GM21723 (cell line): ENCODE measurements at regions not wholly inside any gene's neighbourhood (a gene's known extent, or its start where the extent isn't known, plus 50 kb on each side); places are given as distances from the start of the nearest gene placed in this dataset.
"Not testable (repeated sequence)": the region's sequence is repeated elsewhere in the genome, so short reads cannot be mapped to it uniquely, and the experiment has no call there.

Experiments used
- ATAC-seq: cut with Tn5 transposase; IDR thresholded peaks from one replicate; pipeline ENCODE4 v1.9.1; 2021; ENCODE audit warnings: mild to moderate bottlenecking, moderate library complexity; ENCODE audit not compliant: unreplicated experiment

DNA sequence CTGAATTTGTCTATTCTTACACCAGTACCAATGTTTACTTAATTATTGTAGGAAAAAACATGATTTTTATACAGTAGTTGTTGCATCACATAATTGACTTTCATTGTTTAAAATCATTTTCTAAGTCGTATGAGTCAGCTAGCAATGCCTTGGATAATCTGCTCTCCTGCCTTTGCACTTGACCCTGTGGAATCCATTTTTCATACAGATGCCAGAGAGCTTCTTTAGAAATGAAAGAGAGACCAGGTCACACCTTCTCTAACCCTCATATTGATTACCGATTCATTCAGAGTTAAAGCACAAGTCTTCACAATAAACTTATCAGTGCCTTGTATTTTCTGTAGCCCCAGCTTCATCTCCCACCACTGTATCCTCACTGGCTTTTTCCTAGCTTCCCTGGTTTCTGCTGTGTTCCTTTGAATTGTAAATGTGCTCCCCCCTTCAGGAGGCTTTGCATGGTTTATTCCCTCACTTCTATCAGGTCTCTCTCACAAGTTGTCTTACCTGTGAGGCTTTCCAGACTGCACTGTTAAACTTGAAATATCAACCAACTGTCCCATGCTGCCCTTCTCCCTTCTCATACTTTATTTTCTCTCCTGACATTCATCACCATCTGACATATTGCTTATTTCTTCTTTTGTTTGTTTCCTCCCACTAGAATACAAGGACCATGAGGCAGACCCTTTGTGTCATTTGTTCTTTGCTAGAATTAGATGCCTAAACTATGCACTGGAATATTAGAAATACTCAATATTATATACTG lies 662.0 kb upstream of the GBE1 start:
- no peak for ATAC-seq

DNA sequence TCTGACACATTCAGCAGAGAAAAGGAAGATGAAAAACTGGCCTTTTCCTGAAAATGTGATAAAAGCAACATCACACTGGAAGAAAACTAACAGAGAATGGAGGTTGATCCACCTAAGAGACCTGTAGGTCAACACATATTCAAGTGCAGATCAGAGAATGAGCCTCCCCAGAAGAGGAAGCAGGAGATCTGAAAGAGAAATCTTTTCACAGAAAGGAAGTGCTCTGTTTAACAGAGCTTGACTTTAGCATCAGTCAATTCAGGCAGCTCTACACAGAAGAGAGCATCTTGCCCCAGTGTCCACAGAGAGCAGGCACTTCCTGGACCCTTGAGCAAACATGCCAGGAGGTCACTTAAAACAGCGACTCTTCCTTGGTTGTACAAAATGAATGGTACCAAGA lies 655.4 kb upstream of the GBE1 start:
- ATAC-seq: no peak

DNA sequence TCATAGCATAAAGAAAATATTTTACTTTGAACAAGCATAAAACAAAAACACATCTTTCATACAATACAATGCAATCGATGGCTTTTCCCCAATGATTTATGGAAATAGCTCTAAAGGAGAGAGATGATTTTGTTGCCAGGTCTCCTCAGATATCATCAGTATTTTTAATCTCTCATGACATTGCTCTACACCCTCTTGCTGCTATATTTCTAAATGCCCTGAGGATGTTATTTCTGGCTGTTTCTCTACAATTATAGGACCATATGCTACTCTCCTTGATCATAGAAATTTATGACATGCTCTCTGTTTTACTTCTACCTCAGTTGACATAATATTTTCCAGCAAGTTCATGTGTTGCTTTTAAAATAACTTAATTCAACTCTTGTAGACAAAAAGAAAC lies 654.9 kb upstream of the GBE1 start:
- ATAC-seq: no peak

DNA sequence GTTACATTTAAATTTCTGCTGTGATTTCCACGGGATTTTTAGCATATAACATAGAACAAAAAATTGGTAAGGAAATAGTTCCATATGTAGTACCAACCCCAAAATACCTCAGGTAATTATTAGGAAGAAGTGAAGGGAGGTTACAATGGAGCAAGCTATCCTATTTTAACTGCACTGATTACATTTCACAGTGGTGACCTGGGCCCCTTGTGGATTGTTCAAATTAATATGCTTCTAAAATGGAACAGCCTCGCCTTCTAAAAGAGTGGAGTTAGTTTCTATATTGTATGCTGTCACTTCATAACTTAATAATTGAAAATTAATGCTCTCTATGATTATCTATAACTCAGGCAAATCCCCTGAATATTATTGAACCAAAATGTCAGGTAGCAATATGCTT lies 651.7 kb upstream of the GBE1 start:
- no peak for ATAC-seq

DNA sequence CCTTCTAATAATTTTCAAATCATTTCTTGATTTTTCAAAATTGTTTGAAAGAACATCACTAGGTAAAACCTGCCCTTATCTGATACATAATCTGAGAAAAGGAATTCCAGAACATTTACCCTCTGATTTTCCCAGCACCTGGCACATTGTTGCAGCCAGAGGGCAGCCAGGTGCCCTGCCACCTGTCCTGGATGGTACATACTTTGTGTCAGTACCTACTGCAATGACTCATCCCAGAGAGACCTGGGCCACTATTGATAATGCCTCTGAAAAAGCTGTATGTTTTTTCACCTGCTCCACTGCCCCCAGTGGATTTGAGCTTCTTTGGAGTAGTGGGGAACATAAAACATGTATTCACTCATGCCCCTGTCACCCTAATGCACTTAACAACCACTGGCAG lies 648.9 kb upstream of the GBE1 start:
- ATAC-seq: no peak

DNA sequence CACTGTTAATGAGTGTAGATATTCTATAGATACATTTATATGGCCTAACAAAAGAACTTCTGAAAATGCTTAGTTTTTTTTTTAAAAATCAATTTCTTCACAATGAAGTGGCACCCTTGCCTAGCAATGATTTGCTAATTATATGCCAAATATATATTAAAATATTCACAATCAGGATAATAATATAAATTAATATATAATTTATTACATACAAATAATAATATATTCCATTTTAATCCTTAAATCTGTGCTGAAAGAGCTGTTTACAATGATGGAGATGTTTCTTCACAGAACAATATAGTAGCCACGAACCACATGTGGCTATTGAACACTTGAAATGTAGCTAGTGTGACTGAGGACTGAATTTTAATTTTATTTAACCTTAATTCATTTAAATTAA lies 648.4 kb upstream of the GBE1 start:
- ATAC-seq: no peak

DNA sequence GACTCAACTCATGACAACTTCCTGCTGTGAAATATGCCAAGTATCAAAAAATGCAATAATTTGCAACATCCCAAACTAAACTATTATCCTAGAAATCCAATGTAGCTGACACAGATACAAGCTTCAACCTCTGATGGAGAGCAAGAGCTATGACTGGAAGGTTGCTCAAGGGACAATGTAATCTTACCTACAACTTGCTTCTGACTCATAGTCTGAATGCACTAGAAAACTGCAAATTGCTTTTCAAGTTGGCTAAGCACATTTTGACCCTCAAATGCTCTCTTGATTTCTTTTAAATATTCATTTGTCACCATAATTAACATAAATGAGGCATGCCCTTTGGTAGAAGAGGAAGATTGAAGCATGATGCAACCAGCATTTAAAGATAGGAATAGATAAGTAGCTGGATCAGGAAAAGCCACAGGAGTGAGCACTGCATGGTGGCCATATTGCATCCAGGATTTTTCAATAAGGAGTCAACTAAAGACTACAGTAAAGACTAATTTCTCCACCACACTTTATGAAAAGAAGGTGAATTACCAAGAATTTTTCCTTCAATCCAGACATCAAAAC lies 630.8 kb upstream of the GBE1 start:
- ATAC-seq: no peak

DNA sequence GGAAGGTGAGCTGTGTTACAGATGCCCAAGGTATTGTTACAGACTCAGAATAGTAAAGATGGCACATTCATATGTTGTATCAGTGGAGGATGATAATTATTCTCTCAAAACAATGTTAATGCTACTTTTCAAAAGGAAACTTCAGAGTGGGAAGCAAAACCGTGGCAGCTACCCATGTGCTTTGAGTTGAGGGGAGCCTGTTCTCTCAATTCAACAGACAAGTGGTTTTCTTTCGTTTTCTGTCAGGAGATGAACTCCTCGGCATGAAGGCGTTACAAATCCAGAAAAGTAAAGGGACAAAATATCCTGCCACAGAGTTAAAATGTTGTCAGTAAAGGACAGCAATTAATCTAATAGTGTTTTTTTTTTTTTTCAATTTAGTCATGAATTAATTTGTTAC lies 629.4 kb upstream of the GBE1 start:
- no peak for ATAC-seq

DNA sequence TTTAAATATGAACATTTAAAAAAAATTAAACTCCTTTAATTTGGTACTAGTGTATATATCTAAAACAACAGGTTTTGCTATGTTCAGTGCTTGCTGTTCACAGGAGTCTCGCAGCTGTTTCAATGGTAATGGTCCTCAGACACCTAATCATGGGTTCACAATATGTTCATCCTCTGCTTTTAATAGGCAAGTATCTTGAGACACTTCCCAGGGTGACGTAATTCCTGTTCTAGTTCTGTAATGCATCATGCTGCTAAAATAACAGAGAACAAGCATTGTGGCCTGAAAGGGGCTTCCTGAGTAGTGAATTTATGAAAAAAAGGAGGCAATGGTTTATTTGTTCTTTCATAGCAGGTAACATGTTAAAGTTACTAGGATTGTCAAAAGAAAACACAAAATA lies 625.2 kb upstream of the GBE1 start:
- ATAC-seq: no peak

DNA sequence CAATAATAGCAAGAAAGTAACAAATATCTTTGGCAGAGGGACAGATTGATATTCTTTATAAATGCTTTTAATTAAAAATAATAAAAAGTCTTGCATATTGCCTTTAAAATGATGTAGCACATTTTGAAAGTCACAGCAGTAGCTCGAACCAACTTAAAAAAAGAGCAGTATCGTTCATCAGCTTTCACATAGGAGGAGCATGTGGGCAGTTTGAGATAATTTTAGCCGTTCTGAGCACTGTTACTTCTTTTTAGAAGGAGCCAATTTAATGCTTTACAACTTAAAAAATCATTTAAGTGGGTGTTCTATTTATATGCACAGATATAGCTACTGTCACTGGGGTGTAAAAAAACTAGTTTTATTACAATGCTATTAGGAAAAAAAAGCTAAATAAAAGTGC lies 622.7 kb upstream of the GBE1 start:
- no peak for ATAC-seq

DNA sequence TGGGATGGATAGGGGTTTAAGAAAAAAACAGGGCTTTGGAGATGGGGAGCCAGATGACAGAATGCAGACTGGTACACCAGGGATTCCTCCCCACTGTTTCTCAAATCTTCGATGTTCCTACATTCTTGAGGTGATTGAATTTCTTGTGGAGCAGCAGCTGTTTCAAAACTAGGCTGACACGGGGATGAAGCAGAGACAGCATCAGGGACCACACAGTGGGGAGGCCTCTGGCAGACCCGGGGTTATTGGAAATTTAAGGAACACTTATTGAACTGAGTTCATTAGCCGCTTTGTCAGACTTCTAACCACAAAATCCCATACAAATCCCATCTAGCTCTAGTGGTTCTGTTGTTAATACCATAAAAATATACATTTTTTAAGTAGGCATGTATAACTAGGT lies 621.4 kb upstream of the GBE1 start:
- ATAC-seq: no peak

DNA sequence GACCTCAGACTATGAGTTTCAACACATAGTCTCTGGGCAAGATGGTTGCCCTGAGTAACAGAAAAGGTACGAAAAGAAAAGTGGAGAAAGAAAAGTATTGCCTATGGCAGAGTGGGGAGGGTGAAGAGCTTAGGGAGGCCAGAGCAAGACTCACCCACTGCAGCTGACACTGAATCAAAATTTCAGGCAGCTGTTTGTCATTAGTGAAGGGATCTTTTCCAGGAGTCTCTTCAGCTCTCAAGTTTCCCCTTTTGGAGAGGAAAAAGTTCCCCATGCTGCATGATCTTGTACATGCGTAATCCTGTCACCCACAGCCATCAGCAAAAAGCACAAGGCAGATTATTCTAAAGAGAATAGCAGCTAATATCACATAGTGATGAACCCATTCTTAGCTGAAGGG lies 616.9 kb upstream of the GBE1 start:
- ATAC-seq: no peak

DNA sequence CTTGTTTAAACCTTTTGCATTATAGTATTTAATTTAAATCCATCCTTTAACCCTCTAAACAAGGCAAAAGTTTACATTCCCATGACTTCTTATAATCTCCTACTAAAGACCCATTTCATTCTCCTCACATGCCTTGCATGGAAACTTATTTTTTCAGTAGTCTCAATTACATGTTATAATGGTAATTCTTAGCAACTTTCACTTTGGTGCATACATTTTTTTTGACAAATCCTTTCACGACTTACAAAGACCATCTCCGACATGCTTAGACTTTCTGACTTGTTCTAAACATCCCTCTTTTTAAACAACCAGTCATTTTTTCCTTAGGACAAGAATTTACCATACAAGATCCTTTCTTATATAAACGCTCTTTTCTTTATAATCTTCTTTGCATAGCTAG lies 615.4 kb upstream of the GBE1 start:
- no peak for ATAC-seq

DNA sequence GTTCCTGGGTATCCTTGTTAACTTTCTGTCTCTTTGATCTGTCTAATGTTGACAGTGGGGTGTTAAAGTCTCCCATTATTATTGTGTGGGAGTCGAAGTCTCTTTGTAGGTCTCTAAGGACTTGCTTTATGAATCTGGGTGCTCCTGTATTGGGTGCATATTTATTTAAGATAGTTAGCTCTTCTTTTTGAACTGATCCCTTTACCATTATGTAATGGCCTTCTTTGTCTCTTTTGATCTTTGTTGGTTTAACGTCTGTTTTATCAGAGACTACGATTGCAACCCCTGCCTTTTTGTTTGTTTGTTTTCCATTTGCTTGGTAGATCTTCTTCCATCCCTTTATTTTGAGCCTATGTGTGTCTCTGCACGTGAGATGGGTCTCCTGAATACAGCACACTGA lies 612.4 kb upstream of the GBE1 start:
- ATAC-seq: not testable (repeated sequence)

DNA sequence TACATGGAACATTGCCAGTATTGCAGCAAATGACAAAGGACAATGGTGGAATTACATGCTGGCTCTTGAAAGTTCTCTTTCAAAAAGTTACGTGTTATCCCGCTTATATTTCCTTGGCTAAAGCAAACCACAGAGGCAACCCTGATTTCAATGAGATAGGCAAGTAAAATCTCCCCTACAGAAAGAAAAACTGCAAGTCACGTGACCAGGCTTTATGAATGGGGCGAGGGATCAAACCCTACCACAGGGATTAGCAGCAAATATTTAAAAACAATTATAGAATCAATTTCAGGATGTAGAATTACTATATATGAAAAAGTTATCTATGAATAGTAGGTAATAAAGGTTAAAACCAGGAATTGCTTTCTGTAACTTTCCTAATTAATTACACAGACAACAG lies 603.4 kb upstream of the GBE1 start:
- no peak for ATAC-seq

DNA sequence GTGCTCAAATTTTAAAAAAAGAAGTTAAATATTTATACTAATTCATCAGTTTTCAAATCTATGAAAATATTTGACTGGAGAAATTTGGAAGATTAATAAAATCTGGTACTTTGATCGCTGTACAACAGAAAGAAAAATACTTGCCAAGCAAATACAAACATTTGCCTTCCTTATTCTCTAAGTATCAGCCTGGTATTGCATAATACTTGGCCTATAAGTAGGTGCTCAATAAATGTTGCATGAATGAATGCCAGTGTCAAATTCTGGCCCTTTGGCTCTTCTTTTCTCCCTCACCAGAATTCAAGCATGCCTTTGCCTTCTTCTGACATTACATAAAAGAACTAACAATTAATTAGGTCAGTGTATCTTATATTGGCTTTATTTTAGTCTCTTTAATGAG lies 601.7 kb upstream of the GBE1 start:
- ATAC-seq: no peak

DNA sequence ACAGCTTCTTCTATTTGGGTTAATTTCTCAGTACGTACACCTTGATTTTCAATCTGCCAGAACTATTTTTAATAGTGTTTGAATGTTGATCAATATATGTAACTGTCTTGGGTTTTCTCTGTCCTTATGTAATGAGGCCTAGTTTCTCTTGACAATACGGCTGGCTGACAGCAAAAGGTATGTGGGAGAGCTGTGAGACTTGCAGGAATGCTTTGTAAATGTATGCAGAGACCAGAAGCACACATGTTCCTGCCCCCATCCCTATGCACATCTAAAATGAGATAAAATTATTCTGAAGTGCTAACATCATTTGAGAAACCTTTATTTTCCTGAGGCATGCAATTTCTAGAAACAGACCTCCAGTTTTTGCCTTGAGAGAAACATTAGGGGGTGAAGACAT lies 593.8 kb upstream of the GBE1 start:
- ATAC-seq: no peak

DNA sequence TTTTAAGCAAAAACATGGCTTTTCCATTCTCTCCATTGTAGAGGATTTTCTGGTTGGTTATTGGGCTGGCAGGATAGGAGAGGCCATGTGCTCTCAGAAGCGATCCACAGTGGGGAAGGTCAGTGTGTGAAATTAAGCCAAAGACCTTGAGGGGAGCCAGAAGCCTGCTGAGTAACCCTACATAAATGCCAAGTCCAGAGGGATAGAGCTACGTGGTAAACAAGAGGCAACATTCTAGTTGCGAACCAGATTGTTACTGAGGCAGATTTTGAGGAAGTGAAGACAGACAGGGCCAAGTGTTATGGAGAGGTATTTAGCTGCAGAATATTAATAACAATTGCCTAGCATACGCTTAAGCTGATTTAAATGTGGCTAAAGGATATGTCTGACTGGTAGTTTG lies 592.8 kb upstream of the GBE1 start:
- no peak for ATAC-seq

DNA sequence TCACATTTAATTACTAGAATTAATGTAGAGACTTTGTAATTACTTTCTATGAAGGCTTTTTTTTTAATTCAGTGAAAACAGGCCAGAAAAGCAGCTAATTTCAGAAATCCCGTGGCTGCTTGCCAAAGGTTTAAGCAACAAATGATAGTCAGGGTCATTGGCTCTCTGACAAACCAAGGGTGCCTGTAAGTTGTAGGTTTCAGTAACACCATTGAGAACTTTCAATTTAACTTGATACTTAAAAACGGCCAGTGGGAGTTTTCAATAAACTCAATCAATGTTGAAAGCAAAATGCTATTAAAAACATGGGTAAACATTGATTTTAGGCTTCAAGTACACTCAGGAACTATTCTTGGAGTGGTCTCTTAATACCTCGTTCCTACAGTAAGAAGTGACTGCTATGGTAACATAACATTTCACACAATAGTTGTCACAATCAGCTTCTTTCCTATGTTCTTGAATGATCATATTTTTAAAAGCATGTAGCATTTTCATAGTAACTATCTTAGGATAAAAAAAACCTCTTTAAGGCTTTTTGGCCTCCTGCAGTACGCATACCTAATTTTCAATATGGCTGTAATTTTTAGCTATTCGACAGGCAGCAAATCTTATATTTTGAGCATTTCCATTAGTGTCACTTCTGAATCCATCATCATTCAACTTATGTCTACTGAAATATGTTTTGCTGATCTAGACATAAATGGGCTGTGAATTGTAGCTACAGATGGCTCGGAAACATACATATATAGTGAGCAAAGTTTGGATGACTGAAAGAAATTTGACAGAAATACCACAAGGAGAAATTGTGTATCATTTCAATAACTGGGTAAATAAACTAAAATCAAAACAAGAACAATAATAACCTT lies 592.1 kb upstream of the GBE1 start:
- ATAC-seq: no peak

DNA sequence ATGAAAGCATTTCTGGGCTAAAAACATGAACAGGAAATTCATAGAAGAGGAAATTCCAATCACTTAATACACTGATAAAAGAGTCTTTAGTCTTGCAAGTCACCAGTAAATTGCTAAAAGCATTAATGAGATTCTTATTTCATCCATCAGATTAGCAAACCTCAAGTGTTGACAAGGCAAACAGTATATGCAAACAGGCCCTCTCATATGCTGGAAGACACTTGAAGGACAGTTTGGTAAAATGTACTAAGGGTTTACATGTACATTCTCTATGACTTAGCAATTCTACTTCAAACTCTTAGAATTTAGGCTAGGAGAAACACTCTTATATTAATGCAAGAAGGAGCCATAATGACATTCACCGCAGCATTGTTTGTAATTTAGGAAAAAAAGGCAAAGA lies 586.1 kb upstream of the GBE1 start:
- ATAC-seq: no peak

DNA sequence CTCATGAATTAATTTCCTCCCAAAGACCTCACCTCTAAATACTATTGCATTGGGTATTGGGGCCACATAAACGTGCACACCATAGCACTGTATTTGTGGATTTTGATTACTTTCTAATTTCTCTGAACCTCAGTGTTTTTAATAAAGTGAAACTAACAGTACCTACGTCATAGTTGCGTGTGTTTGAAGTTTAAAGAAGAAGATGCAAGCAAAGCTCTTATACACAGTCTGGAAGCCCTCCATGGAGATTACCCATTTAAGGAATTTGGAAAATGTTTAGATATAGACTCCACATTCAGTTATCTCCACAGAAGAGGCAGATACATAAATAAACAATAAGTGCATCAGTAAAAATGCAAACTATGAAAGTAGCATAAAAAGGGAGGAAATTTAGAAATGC lies 581.1 kb upstream of the GBE1 start:
- no peak for ATAC-seq

DNA sequence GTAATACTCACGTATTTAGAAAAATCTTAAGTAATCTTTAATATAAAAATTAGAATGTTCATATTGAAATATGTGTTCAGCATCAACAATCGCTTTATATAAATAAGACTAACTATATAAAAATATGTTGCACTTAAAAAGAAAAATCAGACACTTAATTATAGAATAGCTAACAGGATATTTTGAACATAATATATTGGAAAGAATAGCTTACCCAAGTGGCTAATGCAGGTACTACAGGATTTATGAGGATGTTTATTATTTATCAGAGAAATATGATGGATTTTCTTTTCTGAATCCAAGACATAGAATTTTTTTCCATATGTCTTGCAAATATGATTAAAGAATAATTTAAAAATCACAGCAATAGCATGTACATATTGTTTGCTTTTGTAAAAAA lies 567.9 kb upstream of the GBE1 start:
- no peak for ATAC-seq
